ENCODE measurements at regions not wholly inside any gene's neighbourhood (a gene's known extent, or its start where the extent isn't known, plus 50 kb on each side); places are given as distances from the start of the nearest gene placed in this dataset.

- Histone ChIP-seq H3K9me3 (no peaks in the 10 kb centered on the region), H2AFZ (ENCODE audit: low read depth) (no peak overlapping the region), H3K27me3 (ENCODE audit: insufficient read depth) (no peaks in the 10 kb centered on the region), H3K4me1 (ENCODE audit: control insufficient read depth in 1 of 2, insufficient read depth in 2 of 2, low read depth in 1 of 2, low read length in 1 of 2) (no peaks in the 10 kb centered on the region), H3K36me3 (replicated peaks in 1 of 2; ENCODE audit: control insufficient read depth in 1 of 2, insufficient read depth in 2 of 2, low read length in 1 of 2) (no peaks in the 10 kb centered on the region), H3K4me2 (no peak overlapping the region), H3K4me3 (ENCODE audit: low read depth in 2 of 2, low read length in 1 of 2) (no peak overlapping the region), H3F3A (replicated peaks; ENCODE audit: insufficient read depth) (no peaks in the 10 kb centered on the region), H3K79me2 (ENCODE audit: insufficient read depth) (no peaks in the 10 kb centered on the region), H3K9me2 (no peaks in the 10 kb centered on the region), H4K20me1 (ENCODE audit: insufficient read depth) (no peaks in the 10 kb centered on the region), H3K9ac (no peak overlapping the region), H3K27ac (ENCODE audit: low read depth in 2 of 2, low read length in 1 of 2) (no peak overlapping the region)
- CTCF ChIA-PET: no interaction called here
- POLR2A ChIA-PET: no interaction called here
- no peak for TF ChIP-seq REST (IDR thresholded peaks at IDR 0.05; ENCODE audit: low read depth, low read length)
- no peak for TF ChIP-seq SIN3A (IDR thresholded peaks at IDR 0.05; ENCODE audit: borderline replicate concordance, low read depth, low read length)
- no peak for TF ChIP-seq YY1 (IDR thresholded peaks at IDR 0.05; ENCODE audit: low read depth)
- no peak for TF ChIP-seq FOXJ3 (CRISPR knock-in tag; IDR thresholded peaks at IDR 0.05)
- TF ChIP-seq RFX5 (IDR thresholded peaks at IDR 0.05; ENCODE audit: low read length): no peak
- no peak for DNase-seq
- WGBS (ENCODE audit: low lambda C conversion rate): 66% methylated on average over 5 of the region's 5 CpGs
These were observed 480.9 kb upstream of the TMEFF2 start for GRCh38 chr2:192675681-192676080.

- Histone ChIP-seq H3K79me2 (ENCODE audit: insufficient read depth) (no peaks in the 10 kb centered on the region), H3K4me3 (ENCODE audit: low read depth in 2 of 2, low read length in 1 of 2) (no peak overlapping the region), H3K27ac (ENCODE audit: low read depth in 2 of 2, low read length in 1 of 2) (no peak overlapping the region), H3K9me3 (no peaks in the 10 kb centered on the region), H3K27me3 (ENCODE audit: insufficient read depth) (no peaks in the 10 kb centered on the region), H3K36me3 (replicated peaks in 1 of 2; ENCODE audit: control insufficient read depth in 1 of 2, insufficient read depth in 2 of 2, low read length in 1 of 2) (no peaks in the 10 kb centered on the region), H3K9ac (no peak overlapping the region), H3K9me2 (no peaks in the 10 kb centered on the region), H4K20me1 (ENCODE audit: insufficient read depth) (no peaks in the 10 kb centered on the region), H3K4me2 (peak overlapping the region; percentile 23; the same call in 1 of the 2 replicates), H2AFZ (ENCODE audit: low read depth) (no peak overlapping the region; the same call in 1 of the 2 replicates), H3K4me1 (ENCODE audit: control insufficient read depth in 1 of 2, insufficient read depth in 2 of 2, low read depth in 1 of 2, low read length in 1 of 2) (no peaks in the 10 kb centered on the region), H3F3A (replicated peaks; ENCODE audit: insufficient read depth) (no peaks in the 10 kb centered on the region)
- TF ChIP-seq FOXM1 (IDR thresholded peaks at IDR 0.05; ENCODE audit: low read depth): no peak
- no peak for TF ChIP-seq FOXJ3 (CRISPR knock-in tag; IDR thresholded peaks at IDR 0.05)
- TF ChIP-seq YY1 (IDR thresholded peaks at IDR 0.05; ENCODE audit: low read depth): no peak
- TF ChIP-seq EZH2phosphoT487 (IDR thresholded peaks at IDR 0.05; ENCODE audit: borderline replicate concordance, low read depth): no peak
- no peak for TF ChIP-seq POLR2AphosphoS5 (IDR thresholded peaks at IDR 0.05; ENCODE audit: low read depth, low read length)
- no peak for TF ChIP-seq NFIC (IDR thresholded peaks at IDR 0.05; ENCODE audit: borderline replicate concordance)
- TF ChIP-seq SMC3 (IDR thresholded peaks at IDR 0.05; ENCODE audit: low read depth, low read length): no peak
- no peak for TF ChIP-seq PBX3 (IDR thresholded peaks at IDR 0.05)
- TF ChIP-seq USF1 (IDR thresholded peaks at IDR 0.05; ENCODE audit: borderline replicate concordance, low read depth): no peak
- TF ChIP-seq JUND (IDR thresholded peaks at IDR 0.05): no peak
- no peak for TF ChIP-seq FOSL2 (IDR thresholded peaks at IDR 0.05; ENCODE audit: borderline replicate concordance, low read depth)
- TF ChIP-seq IRF3 (IDR thresholded peaks at IDR 0.05; ENCODE audit: low read depth, low read length): no peak
- ChIA-PET CTCF (interaction anchor here (0.9 kb wide), 1 partner anchor 12 kb away, joined by 5 read pairs; no protein-coding TSS in a partner anchor), POLR2A (no interaction called here)
- WGBS (ENCODE audit: low lambda C conversion rate): 58% methylated on average over 8 of the region's 8 CpGs
- DNase-seq: no peak
These were observed 474.9 kb upstream of the TMEFF2 start for GRCh38 chr2:192669505-192670091.
